UCSD-AML1 (cell line): ENCODE measurements at regions not wholly inside any gene's neighbourhood (a gene's known extent, or its start where the extent isn't known, plus 50 kb on each side); places are given as distances from the start of the nearest gene placed in this dataset.
"Not testable (repeated sequence)": the region's sequence is repeated elsewhere in the genome, so short reads cannot be mapped to it uniquely, and the experiment has no call there.

Experiments
- DNase-seq: peaks from one replicate; lab custom pipeline; 2025; ENCODE audit not compliant: unreplicated experiment; lab: John Stamatoyannopoulos, UW

- no peak for DNase-seq
These were observed 111.6 kb upstream of the ESRRB start for GRCh38 chr14:76264384-76264783.

GRCh38 chr14:76267322-76268046 lies 108.5 kb upstream of the ESRRB start:
- DNase-seq: no peak

GRCh38 chr14:76268047-76268431 lies 107.9 kb upstream of the ESRRB start:
- no peak for DNase-seq

GRCh38 chr14:76268700-76269099 lies 107.2 kb upstream of the ESRRB start:
- DNase-seq: no peak

- no peak for DNase-seq
These were observed 104.7 kb upstream of the ESRRB start for GRCh38 chr14:76271041-76271755.

- DNase-seq: no peak
These were observed 103.6 kb upstream of the ESRRB start for GRCh38 chr14:76272349-76272748.

- DNase-seq: no peak
These were observed 103.2 kb upstream of the ESRRB start for GRCh38 chr14:76272774-76273173.

GRCh38 chr14:76273346-76273745 lies 102.6 kb upstream of the ESRRB start:
- DNase-seq: no peak

GRCh38 chr14:76274324-76274723 lies 101.6 kb upstream of the ESRRB start:
- no peak for DNase-seq

- DNase-seq: no peak
These were observed 98.3 kb upstream of the ESRRB start for GRCh38 chr14:76277586-76278130.

- no peak for DNase-seq
These were observed 95.7 kb upstream of the ESRRB start for GRCh38 chr14:76280221-76280620.

GRCh38 chr14:76282581-76282980 lies 93.4 kb upstream of the ESRRB start:
- DNase-seq: no peak

- DNase-seq: no peak
These were observed 88.9 kb upstream of the ESRRB start for GRCh38 chr14:76287063-76287462.

GRCh38 chr14:76289276-76289675 lies 86.7 kb upstream of the ESRRB start:
- DNase-seq: no peak

GRCh38 chr14:76292561-76292960 lies 83.4 kb upstream of the ESRRB start:
- no peak for DNase-seq

GRCh38 chr14:76293221-76293620 lies 82.7 kb upstream of the ESRRB start:
- DNase-seq: no peak

- no peak for DNase-seq
These were observed 82.0 kb upstream of the ESRRB start for GRCh38 chr14:76293923-76294322.

- DNase-seq: no peak
These were observed 81.1 kb upstream of the ESRRB start for GRCh38 chr14:76294876-76295275.

- DNase-seq: no peak
These were observed 77.0 kb upstream of the ESRRB start for GRCh38 chr14:76298896-76299295.

- not testable (repeated sequence) for DNase-seq
These were observed 72.7 kb upstream of the ESRRB start for GRCh38 chr14:76303188-76303587.

- no peak for DNase-seq
These were observed 71.2 kb upstream of the ESRRB start for GRCh38 chr14:76304536-76305267.
